AG09319 (cell line): ENCODE measurements at regions not wholly inside any gene's neighbourhood (a gene's known extent, or its start where the extent isn't known, plus 50 kb on each side); places are given as distances from the start of the nearest gene placed in this dataset.

ENCODE experiments used
- DNase-seq: peaks from one replicate; pipeline ENCODE4 v3.0.0-alpha.2; 2010; ENCODE audit warnings: low read depth; ENCODE audit errors: extremely low read depth
- TF ChIP-seq, protein P1 (sequence below): IDR thresholded peaks from 2 replicates; pipeline ENCODE4 v1.5.1; 2011; ENCODE audit warnings: low read depth, mild to moderate bottlenecking, inconsistent platforms, low read length, moderate library complexity

GRCh38 chr2:18845854-18846445 lies 256.6 kb upstream of the NT5C1B start:
- no peak for DNase-seq
- TF ChIP-seq, protein P1, sequence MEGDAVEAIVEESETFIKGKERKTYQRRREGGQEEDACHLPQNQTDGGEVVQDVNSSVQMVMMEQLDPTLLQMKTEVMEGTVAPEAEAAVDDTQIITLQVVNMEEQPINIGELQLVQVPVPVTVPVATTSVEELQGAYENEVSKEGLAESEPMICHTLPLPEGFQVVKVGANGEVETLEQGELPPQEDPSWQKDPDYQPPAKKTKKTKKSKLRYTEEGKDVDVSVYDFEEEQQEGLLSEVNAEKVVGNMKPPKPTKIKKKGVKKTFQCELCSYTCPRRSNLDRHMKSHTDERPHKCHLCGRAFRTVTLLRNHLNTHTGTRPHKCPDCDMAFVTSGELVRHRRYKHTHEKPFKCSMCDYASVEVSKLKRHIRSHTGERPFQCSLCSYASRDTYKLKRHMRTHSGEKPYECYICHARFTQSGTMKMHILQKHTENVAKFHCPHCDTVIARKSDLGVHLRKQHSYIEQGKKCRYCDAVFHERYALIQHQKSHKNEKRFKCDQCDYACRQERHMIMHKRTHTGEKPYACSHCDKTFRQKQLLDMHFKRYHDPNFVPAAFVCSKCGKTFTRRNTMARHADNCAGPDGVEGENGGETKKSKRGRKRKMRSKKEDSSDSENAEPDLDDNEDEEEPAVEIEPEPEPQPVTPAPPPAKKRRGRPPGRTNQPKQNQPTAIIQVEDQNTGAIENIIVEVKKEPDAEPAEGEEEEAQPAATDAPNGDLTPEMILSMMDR = no peak

GRCh38 chr2:18842836-18843235 lies 253.5 kb upstream of the NT5C1B start:
- TF ChIP-seq, protein P1 = no peak
- DNase-seq = no peak

GRCh38 chr2:18841248-18842150 lies 252.1 kb upstream of the NT5C1B start:
- no peak for DNase-seq
- TF ChIP-seq, protein P1 = no peak

- TF ChIP-seq, protein P1 = no peak
- no peak for DNase-seq
Observed at GRCh38 chr2:18837240-18837639, 247.9 kb upstream of the NT5C1B start.

- TF ChIP-seq, protein P1 = no peak
- DNase-seq = no peak
Observed at GRCh38 chr2:18836436-18836835, 247.1 kb upstream of the NT5C1B start.

DNA sequence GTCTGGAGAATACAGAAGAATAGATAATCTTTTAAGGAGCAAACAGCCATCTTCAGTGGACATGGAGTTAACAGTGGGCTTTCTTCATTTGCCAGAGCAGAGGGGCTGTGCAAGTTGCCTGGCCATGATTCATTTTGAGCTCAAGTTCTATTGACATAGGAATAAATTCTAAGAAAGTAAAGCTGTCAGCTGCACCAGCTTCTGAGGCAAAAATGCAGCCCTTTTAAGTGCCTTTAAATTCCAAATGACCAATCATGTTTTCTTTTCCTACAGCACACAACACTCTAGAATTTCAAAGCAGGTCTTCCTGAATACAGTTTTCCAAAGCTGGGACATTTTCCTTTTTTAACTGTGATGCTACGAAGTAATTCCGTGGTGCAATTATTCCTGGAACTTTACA lies 246.4 kb upstream of the NT5C1B start:
- DNase-seq = no peak

GRCh38 chr2:18834341-18834740 lies 245.0 kb upstream of the NT5C1B start:
- no peak for DNase-seq
- TF ChIP-seq, protein P1 = no peak

More for the DNA sequence above, 246.4 kb upstream of the NT5C1B start:
- TF ChIP-seq, protein P1 = no peak
